ENCODE measurements at regions not wholly inside any gene's neighbourhood (a gene's known extent, or its start where the extent isn't known, plus 50 kb on each side); places are given as distances from the start of the nearest gene placed in this dataset.

DNA sequence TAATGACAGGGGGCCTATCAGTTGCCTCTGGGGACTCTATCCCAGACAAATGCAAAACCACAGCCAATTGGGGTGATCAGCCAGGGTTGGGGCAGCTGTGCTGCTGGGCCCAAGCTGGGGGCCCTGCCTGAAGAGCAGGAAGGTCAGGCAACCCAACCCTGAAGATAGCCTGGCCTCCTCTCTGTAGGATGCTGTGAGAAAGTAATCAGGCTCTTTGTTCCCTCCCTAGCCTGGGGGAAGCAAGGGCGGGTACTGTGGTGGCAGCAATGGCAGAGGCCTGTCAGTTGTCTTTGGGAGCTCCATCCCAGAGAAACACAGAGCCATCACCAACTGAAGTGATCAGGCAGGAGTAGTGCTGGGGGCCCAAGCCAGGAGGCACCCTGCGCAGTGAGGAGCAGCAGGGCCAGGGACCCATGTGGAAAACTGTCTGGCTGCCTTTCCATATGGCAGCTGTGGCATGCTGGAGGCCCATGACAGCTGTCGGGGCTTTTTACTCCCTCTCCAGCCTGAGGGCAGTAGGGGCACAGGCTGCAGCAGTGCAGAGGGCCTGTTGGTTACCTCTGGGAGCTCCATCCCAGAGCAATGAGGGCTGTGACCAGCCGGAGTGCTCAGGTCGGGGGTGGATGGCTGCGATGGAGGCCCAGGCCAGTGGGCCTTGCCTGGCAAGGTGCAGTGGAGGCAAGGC is 73.6 kb upstream of the ATP12A start:
- H3K27ac ChIP-seq: peak overlapping the region; percentile 10; the same call in 1 of the 2 replicates
- TF ChIP-seq, protein P1, sequence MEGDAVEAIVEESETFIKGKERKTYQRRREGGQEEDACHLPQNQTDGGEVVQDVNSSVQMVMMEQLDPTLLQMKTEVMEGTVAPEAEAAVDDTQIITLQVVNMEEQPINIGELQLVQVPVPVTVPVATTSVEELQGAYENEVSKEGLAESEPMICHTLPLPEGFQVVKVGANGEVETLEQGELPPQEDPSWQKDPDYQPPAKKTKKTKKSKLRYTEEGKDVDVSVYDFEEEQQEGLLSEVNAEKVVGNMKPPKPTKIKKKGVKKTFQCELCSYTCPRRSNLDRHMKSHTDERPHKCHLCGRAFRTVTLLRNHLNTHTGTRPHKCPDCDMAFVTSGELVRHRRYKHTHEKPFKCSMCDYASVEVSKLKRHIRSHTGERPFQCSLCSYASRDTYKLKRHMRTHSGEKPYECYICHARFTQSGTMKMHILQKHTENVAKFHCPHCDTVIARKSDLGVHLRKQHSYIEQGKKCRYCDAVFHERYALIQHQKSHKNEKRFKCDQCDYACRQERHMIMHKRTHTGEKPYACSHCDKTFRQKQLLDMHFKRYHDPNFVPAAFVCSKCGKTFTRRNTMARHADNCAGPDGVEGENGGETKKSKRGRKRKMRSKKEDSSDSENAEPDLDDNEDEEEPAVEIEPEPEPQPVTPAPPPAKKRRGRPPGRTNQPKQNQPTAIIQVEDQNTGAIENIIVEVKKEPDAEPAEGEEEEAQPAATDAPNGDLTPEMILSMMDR (conservative IDR thresholded peaks at IDR 0.05): no peak
- TF ChIP-seq ZFX (IDR thresholded peaks at IDR 0.05): 0 out of 2 replicates have a peak, but pooled peaks have one; percentile 5

- no peak for TF ChIP-seq ZFX (IDR thresholded peaks at IDR 0.05)
- TF ChIP-seq, protein P1 (conservative IDR thresholded peaks at IDR 0.05): no peak
- H3K27ac ChIP-seq: no peak overlapping the region
Observed at GRCh38 chr13:24610956-24611355, 69.3 kb upstream of the ATP12A start.

GRCh38 chr13:24612726-24613125 is 67.5 kb upstream of the ATP12A start:
- TF ChIP-seq, protein P1 (conservative IDR thresholded peaks at IDR 0.05): no peak
- TF ChIP-seq ZFX (IDR thresholded peaks at IDR 0.05): no peak

GRCh38 chr13:24613128-24613527 is 67.1 kb upstream of the ATP12A start:
- TF ChIP-seq, protein P1 (conservative IDR thresholded peaks at IDR 0.05): no peak
- no peak for TF ChIP-seq ZFX (IDR thresholded peaks at IDR 0.05)
- H3K27ac ChIP-seq: no peak overlapping the region

More at GRCh38 chr13:24612726-24613125, 67.5 kb upstream of the ATP12A start:
- H3K27ac ChIP-seq: no peak overlapping the region

DNA sequence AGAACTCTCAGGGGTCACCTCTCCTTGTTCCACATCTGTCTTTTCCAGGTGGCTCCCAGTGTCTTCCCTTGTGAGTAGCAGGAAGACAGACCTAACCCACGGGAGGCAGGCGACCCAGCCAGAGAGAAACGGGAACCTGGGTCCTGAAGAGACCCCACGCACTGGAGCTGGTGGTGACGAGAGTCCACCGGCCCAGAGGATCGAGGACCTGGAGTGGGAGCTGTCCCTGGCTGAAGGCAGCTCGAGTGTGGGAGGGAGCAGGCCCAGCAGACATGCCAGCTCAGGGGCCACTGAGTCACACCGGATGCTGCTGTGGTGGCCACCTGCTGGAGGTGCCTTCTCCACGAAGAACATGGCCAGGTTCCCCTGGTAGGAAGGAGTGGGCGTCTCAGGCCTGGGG is 66.5 kb upstream of the ATP12A start:
- no peak overlapping the region for H3K27ac ChIP-seq
- TF ChIP-seq, protein P1 (conservative IDR thresholded peaks at IDR 0.05): no peak
- TF ChIP-seq ZFX (IDR thresholded peaks at IDR 0.05): no peak

DNA sequence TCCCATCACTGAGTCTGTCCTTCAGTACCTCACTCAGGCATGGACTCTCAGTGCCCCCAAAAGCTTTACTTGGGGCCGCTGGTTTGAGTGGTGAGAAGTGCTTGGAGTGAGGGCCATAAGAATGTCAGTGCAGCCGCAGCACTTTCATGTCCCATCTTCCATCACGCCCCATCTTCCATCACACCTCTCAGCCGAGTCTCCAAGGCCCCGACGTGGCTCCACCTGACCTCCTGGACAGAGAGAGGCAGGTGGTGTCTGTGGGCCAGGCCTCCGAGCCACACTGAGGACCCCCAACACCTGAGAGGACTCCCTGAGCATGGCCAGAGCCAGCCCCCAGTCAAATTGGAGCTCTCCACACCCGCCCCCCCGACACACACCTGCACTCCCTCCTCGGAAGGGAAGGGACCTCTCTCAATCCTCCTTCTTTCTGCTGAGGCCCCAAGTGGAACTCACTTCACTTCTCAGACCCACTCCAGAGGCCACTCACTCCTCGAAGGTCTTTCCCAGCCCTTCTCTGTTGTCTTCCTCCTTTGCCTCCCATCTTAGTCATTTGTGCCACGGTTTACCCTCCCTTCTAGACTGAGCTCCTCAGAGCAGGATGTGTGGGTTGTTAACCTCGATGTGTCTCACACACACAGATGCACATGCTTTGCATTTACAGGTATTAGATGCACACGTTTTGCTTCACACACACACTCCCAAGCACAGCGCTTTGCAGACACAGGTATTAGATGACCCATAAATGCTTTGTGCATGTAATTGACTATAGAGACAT is 65.7 kb upstream of the ATP12A start:
- TF ChIP-seq, protein P1 (conservative IDR thresholded peaks at IDR 0.05): no peak
- H3K27ac ChIP-seq: no peak overlapping the region

DNA sequence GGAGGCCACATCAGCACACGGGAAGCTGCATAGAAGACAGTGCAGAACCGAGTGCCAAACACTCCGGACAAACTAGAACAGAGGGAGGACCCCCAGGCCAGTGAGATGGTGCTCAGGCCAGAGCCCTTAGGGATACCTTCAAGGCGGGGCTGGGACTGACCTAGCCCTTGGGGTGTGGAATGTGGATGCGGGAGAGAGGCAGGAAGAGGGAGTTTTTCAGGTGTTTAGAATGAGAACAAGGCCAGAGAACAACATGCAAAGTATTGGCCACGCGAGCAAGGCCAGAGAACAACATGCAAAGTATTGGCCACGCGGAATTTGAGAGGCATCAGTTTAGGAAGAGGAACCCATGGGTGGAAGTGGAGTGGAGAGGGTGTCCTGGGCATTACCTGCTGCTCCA is 65.1 kb upstream of the ATP12A start:
- TF ChIP-seq, protein P1 (conservative IDR thresholded peaks at IDR 0.05): no peak
- no peak overlapping the region for H3K27ac ChIP-seq
